Neural cell (in vitro differentiated cells): ENCODE measurements at regions not wholly inside any gene's neighbourhood (a gene's known extent, or its start where the extent isn't known, plus 50 kb on each side); places are given as distances from the start of the nearest gene placed in this dataset.

ENCODE experiments used
- H2AFZ ChIP-seq: fragments of 200-600, 300-800 bp; sonication (generic), shearing (Covaris generic); 2 replicates; pipeline ENCODE4 v1.6.0; 2014; ENCODE audit warnings: low read depth, mild to moderate bottlenecking, antibody characterized with exemption, low read length, moderate library complexity
- H3F3A ChIP-seq: fragments of 200-600 bp; shearing (Covaris generic); 2 replicates; pipeline ENCODE4 v1.6.1; 2016; ENCODE audit warnings: mild to moderate bottlenecking, moderate library complexity, mixed read lengths, antibody characterized with exemption, low read length; ENCODE audit not compliant: insufficient read depth, poor library complexity, severe bottlenecking
- H3K27ac ChIP-seq: fragments of 200-600, 300-800 bp; sonication (generic), shearing (Covaris generic); 2 replicates; pipeline ENCODE4 v1.5.1; 2014; ENCODE audit warnings: mild to moderate bottlenecking, low read length, moderate library complexity
- H3K27me3 ChIP-seq: fragments of 300-800, 200-600 bp; sonication (generic), shearing (Covaris generic); 2 replicates; pipeline ENCODE4 v1.6.0; 2014; ENCODE audit warnings: mild to moderate bottlenecking, low read depth, low read length, moderate library complexity; ENCODE audit not compliant: insufficient read depth
- H3K36me3 ChIP-seq: fragments of 300-800, 200-600 bp; sonication (generic), shearing (Covaris generic); 2 replicates; pipeline ENCODE4 v1.5.1; 2014; ENCODE audit warnings: mild to moderate bottlenecking, antibody characterized with exemption, low read length, moderate library complexity; ENCODE audit not compliant: insufficient read depth
- H3K4me2 ChIP-seq: fragments of 300-800, 200-600 bp; sonication (generic), shearing (Covaris generic); 2 replicates; pipeline ENCODE4 v1.6.0; 2014; ENCODE audit warnings: mild to moderate bottlenecking, low read length
- H3K4me3 ChIP-seq: fragments of 300-800, 200-600 bp; sonication (generic), shearing (Covaris generic); 2 replicates; pipeline ENCODE4 v1.5.1; 2014; ENCODE audit warnings: mild to moderate bottlenecking, low read length, moderate library complexity
- H3K79me2 ChIP-seq: fragments of 200-600 bp; shearing (Covaris generic); replicated peaks from 2 replicates; pipeline ENCODE4 v1.6.0; 2014; ENCODE audit warnings: mild to moderate bottlenecking, low read length, moderate library complexity; ENCODE audit not compliant: insufficient read depth
- H3K9ac ChIP-seq: fragments of 300-800, 200-600 bp; sonication (generic), shearing (Covaris generic); 2 replicates; pipeline ENCODE4 v1.6.1; 2016; ENCODE audit warnings: mild to moderate bottlenecking, low read length, mixed read lengths
- H3K9me2 ChIP-seq: fragments of 200-600 bp; shearing (Covaris generic); 2 replicates; pipeline ENCODE4 v1.6.1; 2016; ENCODE audit warnings: mild to moderate bottlenecking, low read length, mixed read lengths; ENCODE audit not compliant: insufficient read depth
- H3K9me3 ChIP-seq: fragments of 200-600, 300-800 bp; sonication (generic), shearing (Covaris generic); 2 replicates; pipeline ENCODE4 v1.6.1; 2016; ENCODE audit warnings: mild to moderate bottlenecking, mixed run types, low read length, moderate library complexity, mixed read lengths
- H4K20me1 ChIP-seq: fragments of 200-600 bp; shearing (Covaris generic); 2 replicates; pipeline ENCODE4 v1.6.1; 2016; ENCODE audit warnings: mild to moderate bottlenecking, mixed run types; ENCODE audit not compliant: insufficient read depth
- CTCF ChIP-seq: fragments of 450-650 bp; IDR thresholded peaks from 2 replicates; pipeline ENCODE4 v1.5.1; 2014; ENCODE audit warnings: antibody characterized with exemption, mild to moderate bottlenecking, moderate library complexity; ENCODE audit not compliant: poor library complexity, severe bottlenecking
- EP300 ChIP-seq: fragments of 450-650 bp; conservative IDR thresholded peaks from 2 replicates; pipeline ENCODE4 v1.6.1; 2014; ENCODE audit warnings: antibody characterized with exemption, mild to moderate bottlenecking, moderate library complexity; ENCODE audit not compliant: poor library complexity, severe bottlenecking
- EZH2 ChIP-seq: fragments of 200-600, 300-800 bp; shearing (Covaris generic), sonication (generic); IDR thresholded peaks from 2 replicates; pipeline ENCODE4 v1.6.1; 2014; ENCODE audit warnings: antibody characterized with exemption, low read length, borderline replicate concordance, mild to moderate bottlenecking; ENCODE audit not compliant: insufficient read depth, poor library complexity, severe bottlenecking
- MXI1 ChIP-seq: fragments of 450-650 bp; conservative IDR thresholded peaks from 2 replicates; pipeline ENCODE4 v1.6.1; 2014; ENCODE audit warnings: antibody characterized with exemption, mild to moderate bottlenecking; ENCODE audit not compliant: poor library complexity, severe bottlenecking
- POLR2AphosphoS5 ChIP-seq: IDR thresholded peaks from 2 replicates; pipeline ENCODE4 v1.6.1; 2012
- RAD21 ChIP-seq: fragments of 450-650 bp; conservative IDR thresholded peaks from 2 replicates; pipeline ENCODE4 v1.6.1; 2014; ENCODE audit warnings: antibody characterized with exemption, mild to moderate bottlenecking, moderate library complexity
- REST ChIP-seq: IDR thresholded peaks from 2 replicates; pipeline ENCODE4 v1.6.1; 2012; ENCODE audit warnings: borderline replicate concordance
- SMC3 ChIP-seq: fragments of 450-650 bp; conservative IDR thresholded peaks from 2 replicates; pipeline ENCODE4 v1.6.1; 2014; ENCODE audit warnings: antibody characterized with exemption, mild to moderate bottlenecking, moderate library complexity; ENCODE audit not compliant: poor library complexity
- TAF1 ChIP-seq: IDR thresholded peaks from 2 replicates; pipeline ENCODE4 v1.6.1; 2012; ENCODE audit warnings: low read depth

- no peak overlapping the region for H3K9ac ChIP-seq
- H3K9me3 ChIP-seq: no peaks in the 10 kb centered on the region
- H2AFZ ChIP-seq: no peak overlapping the region
- no peaks in the 10 kb centered on the region for H3K9me2 ChIP-seq
- no peaks in the 10 kb centered on the region for H3F3A ChIP-seq
- no peaks in the 10 kb centered on the region for H3K79me2 ChIP-seq
- no peak overlapping the region for H3K4me3 ChIP-seq
- no peak overlapping the region for H3K4me2 ChIP-seq
- H4K20me1 ChIP-seq: no peaks in the 10 kb centered on the region
- no peaks in the 10 kb centered on the region for H3K27me3 ChIP-seq
- H3K27ac ChIP-seq: no peak overlapping the region
- TF ChIP-seq EP300 (peak; percentile 33), REST (no peak)
- H3K36me3 ChIP-seq: no peaks in the 10 kb centered on the region
Observed at GRCh38 chr22:27540656-27541396, 260.7 kb downstream of the MN1 start.

GRCh38 chr22:27541836-27542235, 259.7 kb downstream of the MN1 start:
- Histone ChIP-seq H3K9ac (no peak overlapping the region), H3K4me3 (no peak overlapping the region), H3K36me3 (no peaks in the 10 kb centered on the region), H3K9me2 (no peaks in the 10 kb centered on the region), H3K9me3 (no peaks in the 10 kb centered on the region), H2AFZ (no peak overlapping the region), H3K27ac (no peak overlapping the region), H4K20me1 (no peaks in the 10 kb centered on the region), H3K4me2 (no peak overlapping the region), H3F3A (no peaks in the 10 kb centered on the region), H3K79me2 (no peaks in the 10 kb centered on the region), H3K27me3 (no peaks in the 10 kb centered on the region)
- TF ChIP-seq POLR2AphosphoS5: no peak
- TF ChIP-seq TAF1: no peak
- TF ChIP-seq MXI1: no peak
- TF ChIP-seq EP300: no peak
- no peak for TF ChIP-seq RAD21

- TF ChIP-seq EZH2: no peak
- no peak for TF ChIP-seq RAD21
- TF ChIP-seq TAF1: no peak
- no peak for TF ChIP-seq MXI1
- TF ChIP-seq SMC3: no peak
- no peak for TF ChIP-seq CTCF
- TF ChIP-seq REST: no peak
- no peak overlapping the region for H3K27ac ChIP-seq
- H3K4me2 ChIP-seq: no peak overlapping the region
- no peaks in the 10 kb centered on the region for H3K27me3 ChIP-seq
- no peak overlapping the region for H3K9ac ChIP-seq
- no peaks in the 10 kb centered on the region for H4K20me1 ChIP-seq
- H3K79me2 ChIP-seq: no peaks in the 10 kb centered on the region
- H3K9me3 ChIP-seq: no peaks in the 10 kb centered on the region
- no peaks in the 10 kb centered on the region for H3F3A ChIP-seq
- no peaks in the 10 kb centered on the region for H3K9me2 ChIP-seq
- no peak overlapping the region for H2AFZ ChIP-seq
- no peak overlapping the region for H3K4me3 ChIP-seq
- no peaks in the 10 kb centered on the region for H3K36me3 ChIP-seq
Observed at GRCh38 chr22:27542602-27543001, 259.0 kb downstream of the MN1 start.
